AG04450 (cell line): ENCODE measurements at regions not wholly inside any gene's neighbourhood (a gene's known extent, or its start where the extent isn't known, plus 50 kb on each side); places are given as distances from the start of the nearest gene placed in this dataset.
"Not testable (repeated sequence)": the region's sequence is repeated elsewhere in the genome, so short reads cannot be mapped to it uniquely, and the experiment has no call there.

Experiments used
- CTCF ChIA-PET: fragments of 300-600, 350-600 bp; formaldehyde crosslinking; extraction: SDS; loops from one replicate; lab custom pipeline; 2022; ENCODE audit warnings: antibody characterized with exemption, inconsistent platforms; lab: Charles Lee
- POLR2A ChIA-PET: fragments of 350-600 bp; formaldehyde crosslinking; extraction: SDS; loops from one replicate; lab custom pipeline; 2021; ENCODE audit warnings: antibody characterized with exemption, inconsistent platforms; lab: Yijun Ruan, JAX
- DNase-seq: peaks from one replicate; pipeline ENCODE4 v3.0.0-alpha.2; 2011; ENCODE audit warnings: low read depth, low spot score
- H3K27ac ChIP-seq: one replicate; pipeline ENCODE4 v1.5.1; 2012; ENCODE audit warnings: low read depth, low read length, control low read depth
- H3K27me3 ChIP-seq: one replicate; pipeline ENCODE4 v1.6.0; 2012; ENCODE audit warnings: low read length; ENCODE audit not compliant: control insufficient read depth, insufficient read depth
- H3K4me3 ChIP-seq: 2 replicates; pipeline ENCODE4 v1.5.1; 2011; ENCODE audit warnings: mild to moderate bottlenecking, low read depth, low read length, control low read depth
- H3K9me3 ChIP-seq: 2 replicates; pipeline ENCODE4 v1.5.1; 2012; ENCODE audit warnings: low read length; ENCODE audit not compliant: control insufficient read depth, insufficient read depth
- CTCF ChIP-seq: IDR thresholded peaks from 2 replicates; pipeline ENCODE4 v1.5.1; 2011; ENCODE audit warnings: low read depth, low read length, control low read depth, inconsistent platforms

- H3K27ac ChIP-seq, result no peak overlapping the region
- no peaks in the 10 kb centered on the region for H3K9me3 ChIP-seq
- DNase-seq, result no peak
- TF ChIP-seq CTCF, result no peak
- POLR2A ChIA-PET, result interaction anchor here (0.6 kb wide), 1 partner anchor 10 kb away, joined by 5 read pairs; no protein-coding TSS in a partner anchor
- CTCF ChIA-PET, result interaction anchor here (0.9 kb wide), 2 partner anchors 9 to 28 kb away, joined by 3 read pairs; no protein-coding TSS in a partner anchor
- H3K4me3 ChIP-seq, result no peak overlapping the region
- no peaks in the 10 kb centered on the region for H3K27me3 ChIP-seq
These were observed 83.2 kb downstream of the PHAX start for GRCh38 chr5:126683912-126684311.

GRCh38 chr5:126684656-126685442 lies 84.1 kb downstream of the PHAX start:
- DNase-seq, H3K27ac ChIP-seq, POLR2A ChIA-PET, H3K4me3 ChIP-seq, H3K9me3 ChIP-seq, H3K27me3 ChIP-seq: not testable (repeated sequence)
- CTCF ChIA-PET, result interaction anchor here (0.9 to 1.2 kb wide), 3 partner anchors 9 to 29 kb away, joined by 3 to 4 read pairs (median 3); no protein-coding TSS in a partner anchor

GRCh38 chr5:126686451-126687126 lies 85.8 kb downstream of the PHAX start:
- POLR2A ChIA-PET, result interaction anchor here (0.6 kb wide), 1 partner anchor 28 kb away, joined by 6 read pairs; no protein-coding TSS in a partner anchor
- TF ChIP-seq CTCF, result no peak
- Histone ChIP-seq H3K4me3 (no peak overlapping the region), H3K27ac (no peak overlapping the region), H3K9me3 (no peaks in the 10 kb centered on the region), H3K27me3 (no peaks in the 10 kb centered on the region)
- CTCF ChIA-PET, result interaction anchor here (1.0 kb wide), 1 partner anchor 11 kb away, joined by 5 read pairs; no protein-coding TSS in a partner anchor
- DNase-seq, result no peak

GRCh38 chr5:126692971-126693370 lies 84.0 kb upstream of the LMNB1 start:
- H3K9me3 ChIP-seq, result no peaks in the 10 kb centered on the region
- no peaks in the 10 kb centered on the region for H3K27me3 ChIP-seq
- H3K27ac ChIP-seq, result no peak overlapping the region
- ChIA-PET POLR2A (no interaction called here), CTCF (interaction anchor here (0.6 to 1.2 kb wide), 4 partner anchors 13 to 128 kb away, joined by 3 to 4 read pairs (median 3); no protein-coding TSS in a partner anchor)
- TF ChIP-seq CTCF, result no peak
- no peak overlapping the region for H3K4me3 ChIP-seq
- DNase-seq, result no peak

GRCh38 chr5:126693806-126694205 lies 83.1 kb upstream of the LMNB1 start:
- Histone ChIP-seq H3K27me3 (no peaks in the 10 kb centered on the region), H3K27ac (no peak overlapping the region), H3K4me3 (no peak overlapping the region), H3K9me3 (no peaks in the 10 kb centered on the region)
- ChIA-PET POLR2A (no interaction called here), CTCF (interaction anchor here (0.6 to 0.7 kb wide), 3 partner anchors 14 to 127 kb away, joined by 3 to 4 read pairs (median 3); no protein-coding TSS in a partner anchor)
- no peak for TF ChIP-seq CTCF
- no peak for DNase-seq
